Neural progenitor cell (in vitro differentiated cells): ENCODE measurements at regions not wholly inside any gene's neighbourhood (a gene's known extent, or its start where the extent isn't known, plus 50 kb on each side); places are given as distances from the start of the nearest gene placed in this dataset.

Experiments
- DNase-seq: peaks from one replicate; pipeline ENCODE4 v3.0.0-alpha.2; 2016; ENCODE audit warnings: low spot score
- H2AFZ ChIP-seq: fragments of 200-600 bp; sonication (generic); replicated peaks from 2 replicates; pipeline ENCODE4 v1.6.1; 2016; ENCODE audit warnings: antibody characterized with exemption
- H3F3A ChIP-seq: fragments of 200-600 bp; sonication (generic); 2 replicates; pipeline ENCODE4 v1.6.1; 2016; ENCODE audit warnings: antibody characterized with exemption, low read depth
- H3K27ac ChIP-seq: fragments of 200-600 bp; sonication (generic); 2 replicates; pipeline ENCODE4 v1.5.1; 2016; ENCODE audit warnings: mild to moderate bottlenecking
- H3K27me3 ChIP-seq: fragments of 200-600 bp; sonication (generic); 2 replicates; pipeline ENCODE4 v1.6.1; 2016; ENCODE audit warnings: mild to moderate bottlenecking, moderate library complexity
- H3K36me3 ChIP-seq: fragments of 200-600 bp; sonication (generic); 2 replicates; pipeline ENCODE4 v1.5.1; 2016
- H3K4me1 ChIP-seq: fragments of 200-600 bp; sonication (generic); 2 replicates; pipeline ENCODE4 v1.6.1; 2016; ENCODE audit warnings: mixed run types
- H3K4me2 ChIP-seq: fragments of 200-600 bp; sonication (generic); 2 replicates; pipeline ENCODE4 v1.6.1; 2016
- H3K4me3 ChIP-seq: fragments of 200-600 bp; sonication (generic); 2 replicates; pipeline ENCODE4 v1.5.1; 2016
- H3K79me2 ChIP-seq: fragments of 200-600 bp; sonication (generic); 2 replicates; pipeline ENCODE4 v1.6.1; 2016; ENCODE audit warnings: low read depth
- H3K9ac ChIP-seq: fragments of 200-600 bp; sonication (generic); 2 replicates; pipeline ENCODE4 v1.6.1; 2016
- H3K9me3 ChIP-seq: fragments of 200-600 bp; sonication (generic); 2 replicates; pipeline ENCODE4 v1.5.1; 2016; ENCODE audit warnings: low read depth
- H4K20me1 ChIP-seq: fragments of 200-600 bp; sonication (generic); 2 replicates; pipeline ENCODE4 v1.6.1; 2016; ENCODE audit warnings: low read depth
- H3K27ac Mint-ChIP-seq: 3 replicates; pipeline ENCODE4 v1.8.0; 2021; ENCODE audit warnings: mixed read lengths
- H3K27me3 Mint-ChIP-seq: 2 replicates; pipeline ENCODE4 v1.8.0; 2022; ENCODE audit warnings: low read depth, mild to moderate bottlenecking, inconsistent platforms, moderate library complexity, mixed read lengths; ENCODE audit not compliant: insufficient read depth
- H3K36me3 Mint-ChIP-seq: 3 replicates; pipeline ENCODE4 v1.8.0; 2021; ENCODE audit warnings: mixed read lengths
- H3K4me1 Mint-ChIP-seq: 3 replicates; pipeline ENCODE4 v1.8.0; 2021; ENCODE audit warnings: mixed read lengths
- H3K4me3 Mint-ChIP-seq: 3 replicates; pipeline ENCODE4 v1.8.0; 2021; ENCODE audit warnings: mild to moderate bottlenecking, moderate library complexity, mixed read lengths
- H3K9me3 Mint-ChIP-seq: 3 replicates; pipeline ENCODE4 v1.8.0; 2020; ENCODE audit warnings: mixed read lengths
- EZH2 ChIP-seq: fragments of 200-600 bp; sonication (generic); IDR thresholded peaks from 2 replicates; pipeline ENCODE4 v1.6.1; 2017; ENCODE audit warnings: antibody characterized with exemption, mild to moderate bottlenecking, moderate library complexity
- EZH2phosphoT487 ChIP-seq: fragments of 200-600 bp; sonication (generic); IDR thresholded peaks from 2 replicates; pipeline ENCODE4 v1.6.1; 2017; ENCODE audit warnings: antibody characterized with exemption
- TF ChIP-seq, protein P1 (sequence below): fragments of 200-600 bp; sonication (generic); IDR thresholded peaks from 2 replicates; pipeline ENCODE4 v1.5.1; 2017; ENCODE audit warnings: antibody characterized with exemption, mild to moderate bottlenecking

DNA sequence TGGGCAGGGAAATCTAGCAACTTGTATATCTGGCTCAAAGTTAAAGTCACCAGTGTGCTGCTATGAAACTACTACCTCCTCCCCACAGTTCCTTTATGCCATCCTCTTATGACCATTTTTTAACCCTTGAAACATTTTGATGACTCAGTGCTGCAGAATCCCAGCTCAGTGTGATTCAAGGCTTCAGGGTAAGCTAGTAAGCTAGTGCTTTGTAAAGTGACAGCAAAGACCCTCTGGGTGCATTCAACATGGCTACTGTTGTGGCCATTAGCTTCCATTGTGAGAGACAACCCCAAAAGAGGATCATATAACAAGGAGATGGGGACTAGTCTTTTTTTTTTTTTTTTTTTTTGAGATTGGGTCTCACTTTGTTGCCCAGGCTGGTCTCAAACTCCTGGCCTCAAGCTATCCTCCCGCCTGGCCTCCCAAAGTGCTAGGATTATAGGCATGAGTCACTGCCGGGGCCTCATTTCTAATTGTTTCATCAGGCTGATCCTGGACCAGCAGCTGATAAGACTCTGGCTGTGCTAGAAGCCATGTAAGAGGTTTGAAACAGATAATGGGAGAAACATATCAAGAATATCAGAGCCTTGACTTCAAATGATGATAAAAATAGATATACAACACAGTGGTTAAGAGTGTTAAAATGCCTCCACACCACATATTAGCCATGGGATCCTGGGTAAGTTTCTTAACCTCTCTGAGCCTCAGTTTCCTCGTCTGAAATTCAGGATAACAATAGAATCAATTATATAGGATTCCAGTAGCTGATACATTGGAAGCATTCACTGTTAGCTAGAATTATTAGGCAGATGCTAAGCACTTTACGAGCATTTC lies 65.7 kb upstream of the RTN4 start:
- no peak overlapping the region for H2AFZ ChIP-seq

DNA sequence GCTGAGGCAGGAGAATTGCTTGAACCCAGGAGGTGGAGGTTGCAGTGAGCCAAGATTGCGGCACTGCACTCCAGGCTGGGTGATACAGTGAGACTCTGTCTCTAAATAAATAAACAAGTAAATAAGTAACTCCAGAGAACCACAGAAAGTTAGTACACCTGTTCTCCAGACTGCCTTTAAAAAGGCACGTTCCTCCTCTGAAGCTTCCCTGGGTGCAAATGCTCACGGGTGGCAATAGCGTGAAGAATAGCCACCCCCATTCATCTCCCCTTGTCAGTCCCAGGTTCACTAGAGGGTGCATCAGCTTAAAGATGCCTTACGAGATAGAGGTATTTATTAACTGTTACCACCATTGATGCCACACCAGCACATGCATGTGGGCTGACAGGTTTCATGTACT lies 64.3 kb upstream of the RTN4 start:
- H3K27ac ChIP-seq, result no peak overlapping the region
- no peak overlapping the region for H3K4me3 ChIP-seq
- H2AFZ ChIP-seq, result no peak overlapping the region
- Mint-ChIP-seq H3K4me1 (peaks cover 39% of the 10 kb centered on the region), H3K27ac (no peak overlapping the region), H3K27me3 (peaks cover 1% of the 10 kb centered on the region), H3K9me3 (no peaks in the 10 kb centered on the region), H3K36me3 (no peaks in the 10 kb centered on the region), H3K4me3 (no peak overlapping the region)
- H3K9me3 ChIP-seq, result no peaks in the 10 kb centered on the region
- H3K9ac ChIP-seq, result no peak overlapping the region
- no peaks in the 10 kb centered on the region for H3K27me3 ChIP-seq
- no peaks in the 10 kb centered on the region for H3K79me2 ChIP-seq
- TF ChIP-seq EZH2, result no peak
- peaks cover 6% of the 10 kb centered on the region for H3F3A ChIP-seq
- H3K4me1 ChIP-seq, result peaks cover 12% of the 10 kb centered on the region
- no peaks in the 10 kb centered on the region for H3K36me3 ChIP-seq
- no peaks in the 10 kb centered on the region for H4K20me1 ChIP-seq
- no peak overlapping the region for H3K4me2 ChIP-seq
- DNase-seq, result no peak

More for the DNA sequence above, 65.7 kb upstream of the RTN4 start:
- DNase-seq, result no peak
- Histone ChIP-seq H3K79me2 (no peaks in the 10 kb centered on the region), H3K36me3 (no peaks in the 10 kb centered on the region), H3K9me3 (no peaks in the 10 kb centered on the region), H3K27me3 (no peaks in the 10 kb centered on the region), H3K9ac (no peak overlapping the region), H3K4me2 (no peak overlapping the region), H4K20me1 (no peaks in the 10 kb centered on the region), H3K4me3 (no peak overlapping the region), H3K4me1 (peaks cover 25% of the 10 kb centered on the region), H3F3A (peaks cover 6% of the 10 kb centered on the region), H3K27ac (no peak overlapping the region)
- Mint-ChIP-seq H3K4me1 (peaks cover 50% of the 10 kb centered on the region), H3K36me3 (no peaks in the 10 kb centered on the region), H3K27me3 (peaks cover 2% of the 10 kb centered on the region), H3K4me3 (no peak overlapping the region), H3K9me3 (no peaks in the 10 kb centered on the region), H3K27ac (peak overlapping the region; percentile 53)
- TF ChIP-seq EZH2 (no peak), EZH2phosphoT487 (no peak)
- TF ChIP-seq, protein P1, sequence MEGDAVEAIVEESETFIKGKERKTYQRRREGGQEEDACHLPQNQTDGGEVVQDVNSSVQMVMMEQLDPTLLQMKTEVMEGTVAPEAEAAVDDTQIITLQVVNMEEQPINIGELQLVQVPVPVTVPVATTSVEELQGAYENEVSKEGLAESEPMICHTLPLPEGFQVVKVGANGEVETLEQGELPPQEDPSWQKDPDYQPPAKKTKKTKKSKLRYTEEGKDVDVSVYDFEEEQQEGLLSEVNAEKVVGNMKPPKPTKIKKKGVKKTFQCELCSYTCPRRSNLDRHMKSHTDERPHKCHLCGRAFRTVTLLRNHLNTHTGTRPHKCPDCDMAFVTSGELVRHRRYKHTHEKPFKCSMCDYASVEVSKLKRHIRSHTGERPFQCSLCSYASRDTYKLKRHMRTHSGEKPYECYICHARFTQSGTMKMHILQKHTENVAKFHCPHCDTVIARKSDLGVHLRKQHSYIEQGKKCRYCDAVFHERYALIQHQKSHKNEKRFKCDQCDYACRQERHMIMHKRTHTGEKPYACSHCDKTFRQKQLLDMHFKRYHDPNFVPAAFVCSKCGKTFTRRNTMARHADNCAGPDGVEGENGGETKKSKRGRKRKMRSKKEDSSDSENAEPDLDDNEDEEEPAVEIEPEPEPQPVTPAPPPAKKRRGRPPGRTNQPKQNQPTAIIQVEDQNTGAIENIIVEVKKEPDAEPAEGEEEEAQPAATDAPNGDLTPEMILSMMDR, result no peak

DNA sequence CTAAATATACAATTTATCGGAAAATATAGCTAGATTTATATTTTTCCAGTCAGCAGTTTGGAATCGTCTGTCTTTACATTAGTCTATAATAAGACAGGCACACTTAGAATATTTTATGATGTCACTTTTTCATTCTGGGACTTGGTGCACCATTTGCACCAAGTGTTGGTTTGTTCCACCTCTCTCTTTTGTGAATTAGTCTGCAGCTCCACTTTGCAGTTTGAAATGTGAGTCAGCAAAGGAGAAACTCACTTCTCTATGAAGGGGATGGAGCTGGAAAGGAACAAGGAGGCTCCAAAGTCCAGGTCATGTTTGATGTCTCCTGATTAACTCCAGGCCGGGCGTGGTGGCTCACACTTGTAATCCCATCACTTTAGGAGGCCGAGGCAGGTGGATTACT lies 63.8 kb upstream of the RTN4 start:
- Histone ChIP-seq H3K4me1 (peaks cover 8% of the 10 kb centered on the region), H3K9me3 (no peaks in the 10 kb centered on the region), H4K20me1 (no peaks in the 10 kb centered on the region), H3K9ac (no peak overlapping the region), H3F3A (peaks cover 6% of the 10 kb centered on the region), H2AFZ (no peak overlapping the region), H3K4me2 (no peak overlapping the region), H3K36me3 (no peaks in the 10 kb centered on the region), H3K4me3 (no peak overlapping the region), H3K79me2 (no peaks in the 10 kb centered on the region), H3K27ac (no peak overlapping the region), H3K27me3 (no peaks in the 10 kb centered on the region)
- Mint-ChIP-seq H3K36me3 (no peaks in the 10 kb centered on the region), H3K4me1 (peaks cover 38% of the 10 kb centered on the region), H3K9me3 (no peaks in the 10 kb centered on the region), H3K27ac (no peak overlapping the region), H3K27me3 (no peaks in the 10 kb centered on the region), H3K4me3 (no peak overlapping the region)
- TF ChIP-seq, protein P1, result no peak
- no peak for TF ChIP-seq EZH2
- DNase-seq, result no peak
